HCT116 (cell line): ENCODE measurements at regions not wholly inside any gene's neighbourhood (a gene's known extent, or its start where the extent isn't known, plus 50 kb on each side); places are given as distances from the start of the nearest gene placed in this dataset.

Source experiments
- ATAC-seq: fragments of 200-7000 bp; cut with Tn5 transposase; 2 replicates; pipeline ENCODE4 v1.9.1; 2020; ENCODE audit warnings: mild to moderate bottlenecking, moderate library complexity
- BruUV-seq: library from RNA; stranded (reverse); fragments of 400-500 nt; replicated peaks from 2 replicates; lab custom pipeline; 2021; lab: Mats Ljungman, UMichigan
- CTCF ChIA-PET: fragments of 300-600 bp; sonication (Branson Sonifier 250); formaldehyde crosslinking; loops from one replicate; lab custom pipeline; 2021; ENCODE audit warnings: antibody characterized with exemption; lab: Charles Lee
- POLR2A ChIA-PET: fragments of 300-600, 350-600 bp; sonication (Branson Sonifier 250); formaldehyde crosslinking; loops from one replicate; lab custom pipeline; 2021; ENCODE audit warnings: antibody characterized with exemption; lab: Charles Lee
- RAD21 ChIA-PET, 2 experiments: fragments of 300-600 bp; sonication (Branson Sonifier 250); formaldehyde crosslinking; loops; one replicate each; lab custom pipeline; 2023; ENCODE audit warnings: low total read pairs in 2 of 2; ENCODE audit not compliant: uncharacterized antibody in 2 of 2, unreplicated experiment in 2 of 2, low non-redundant PET in 1 of 2; lab: Charles Lee
- DNase-seq: peaks from one replicate; pipeline ENCODE4 v3.0.0-alpha.2; 2010; ENCODE audit warnings: low read depth, low spot score
- H2AFZ ChIP-seq: fragments of 200-600 bp; shearing (Covaris generic), sonication (generic); 2 replicates; pipeline ENCODE4 v1.6.1; 2017; ENCODE audit warnings: low read depth, mixed run types, mixed read lengths, antibody characterized with exemption, low read length; ENCODE audit not compliant: poor library complexity, severe bottlenecking
- H3K27ac ChIP-seq: 2 replicates; pipeline ENCODE4 v1.5.1; 2012; ENCODE audit warnings: low read depth, low read length
- H3K27me3 ChIP-seq: fragments of 200-600 bp; sonication (generic); 2 replicates; pipeline ENCODE4 v1.6.1; 2016; ENCODE audit warnings: mixed run types, low read length, mixed read lengths; ENCODE audit not compliant: insufficient read depth
- H3K36me3 ChIP-seq, 2 experiments: fragments of 200-500 bp in 1 of 2; fragments of 200-600 bp in 1 of 2; sonication (Bioruptor generic) in 1 of 2; sonication (generic) in 1 of 2; 2 replicates each; pipeline versions ENCODE4 v1.5.1 to v1.6.1; 2014 to 2016; ENCODE audit warnings: low read length in 2 of 2, inconsistent platforms in 1 of 2, mixed read lengths in 1 of 2, mixed run types in 1 of 2; ENCODE audit not compliant: insufficient read depth in 2 of 2, control insufficient read depth in 1 of 2
- H3K4me1 ChIP-seq, 2 experiments: fragments of 200-600 bp in 1 of 2; sonication (generic) in 1 of 2; 2 replicates each; pipeline versions ENCODE4 v1.5.1 to v1.6.1; 2012 to 2017; ENCODE audit warnings: low read length in 2 of 2, inconsistent platforms in 1 of 2, mild to moderate bottlenecking in 1 of 2, mixed read lengths in 1 of 2, mixed run types in 1 of 2, moderate library complexity in 1 of 2; ENCODE audit not compliant: insufficient read depth in 2 of 2, control insufficient read depth in 1 of 2
- H3K4me2 ChIP-seq: fragments of 200-600 bp; sonication (generic); 2 replicates; pipeline ENCODE4 v1.6.1; 2017; ENCODE audit warnings: mixed run types, low read length, mixed read lengths
- H3K4me3 ChIP-seq, 2 experiments: fragments of 200-600 bp in 1 of 2; sonication (generic) in 1 of 2; replicated peaks in 1 of 2; 2 replicates each; pipeline ENCODE4 v1.5.1; 2011 to 2016; ENCODE audit warnings: low read length in 2 of 2, control low read depth in 1 of 2, low read depth in 1 of 2, mild to moderate bottlenecking in 1 of 2, mixed read lengths in 1 of 2, mixed run types in 1 of 2
- H3K79me2 ChIP-seq: fragments of 200-600 bp; sonication (generic); 2 replicates; pipeline ENCODE4 v1.6.1; 2017; ENCODE audit warnings: mild to moderate bottlenecking, mixed run types, low read length, moderate library complexity, mixed read lengths; ENCODE audit not compliant: insufficient read depth
- H3K9ac ChIP-seq: fragments of 200-600 bp; sonication (generic); 2 replicates; pipeline ENCODE4 v1.6.1; 2016; ENCODE audit warnings: low read length, mixed read lengths
- H3K9me2 ChIP-seq: fragments of 200-600 bp; sonication (generic), shearing (Covaris generic); 2 replicates; pipeline ENCODE4 v1.6.1; 2017; ENCODE audit warnings: mixed run types, mild to moderate bottlenecking, moderate library complexity; ENCODE audit not compliant: insufficient read depth
- H3K9me3 ChIP-seq, 2 experiments: fragments of 200-500 bp in 1 of 2; fragments of 200-600 bp in 1 of 2; sonication (Bioruptor generic) in 1 of 2; sonication (generic) in 1 of 2; 2 replicates each; pipeline ENCODE4 v1.6.1; 2014 to 2017; ENCODE audit warnings: low read length in 2 of 2, mixed read lengths in 2 of 2, inconsistent platforms in 1 of 2, low read depth in 1 of 2, mild to moderate bottlenecking in 1 of 2, mixed run types in 1 of 2, moderate library complexity in 1 of 2; ENCODE audit not compliant: control insufficient read depth in 1 of 2, insufficient read depth in 1 of 2
- H4K20me1 ChIP-seq: fragments of 200-600 bp; sonication (generic), shearing (Covaris generic); 2 replicates; pipeline ENCODE4 v1.6.1; 2017; ENCODE audit warnings: mixed run types, mild to moderate bottlenecking, moderate library complexity; ENCODE audit not compliant: insufficient read depth
- CEBPB ChIP-seq: IDR thresholded peaks from 2 replicates; pipeline ENCODE4 v1.6.1; 2012; ENCODE audit warnings: low read depth
- EGR1 ChIP-seq: IDR thresholded peaks from 2 replicates; pipeline ENCODE4 v1.6.1; 2012; ENCODE audit warnings: low read depth
- EZH2 ChIP-seq: fragments of 200-600 bp; sonication (generic); IDR thresholded peaks from 2 replicates; pipeline ENCODE4 v1.6.1; 2017; ENCODE audit warnings: antibody characterized with exemption, mixed run types
- EZH2phosphoT487 ChIP-seq: fragments of 200-600 bp; IDR thresholded peaks from 2 replicates; pipeline ENCODE4 v1.6.1; 2018; ENCODE audit warnings: antibody characterized with exemption, borderline replicate concordance
- JUND ChIP-seq: IDR thresholded peaks from 2 replicates; pipeline ENCODE4 v1.6.1; 2012
- POLR2A ChIP-seq: IDR thresholded peaks from 2 replicates; pipeline ENCODE4 v1.7.0; 2011; ENCODE audit warnings: borderline replicate concordance; ENCODE audit not compliant: insufficient read depth, insufficient read length; ENCODE audit errors: extremely low read depth
- SIN3A ChIP-seq: IDR thresholded peaks from 2 replicates; pipeline ENCODE4 v1.6.1; 2012; ENCODE audit warnings: low read depth
- SP1 ChIP-seq: IDR thresholded peaks from 2 replicates; pipeline ENCODE4 v1.6.1; 2012; ENCODE audit warnings: low read depth
- SRF ChIP-seq: IDR thresholded peaks from 2 replicates; pipeline ENCODE4 v1.6.1; 2012; ENCODE audit warnings: low read depth
- TCF7L2 ChIP-seq: IDR thresholded peaks from 2 replicates; pipeline ENCODE4 v1.7.0; 2011; ENCODE audit warnings: borderline replicate concordance, inconsistent platforms; ENCODE audit not compliant: insufficient read depth, insufficient read length; ENCODE audit errors: extremely low read depth
- YY1 ChIP-seq: IDR thresholded peaks from 2 replicates; pipeline ENCODE4 v1.6.1; 2011; ENCODE audit warnings: low read length, low read depth, moderate library complexity, mild to moderate bottlenecking; ENCODE audit not compliant: insufficient replicate concordance; ENCODE audit errors: extremely low read depth
- intact Hi-C: fragments of 100-400 bp; cut with micrococcal nuclease; formaldehyde crosslinking; loops from 2 replicates; pipeline ENCODE4 v1.10.0; 2022
- TF ChIP-seq, protein P1 (sequence below): IDR thresholded peaks from 2 replicates; pipeline ENCODE4 v1.6.1; 2011; ENCODE audit warnings: mild to moderate bottlenecking, low read length, moderate library complexity; ENCODE audit not compliant: insufficient replicate concordance; ENCODE audit errors: extremely low read depth
- TF ChIP-seq, protein P2 (sequence below): IDR thresholded peaks from 2 replicates; pipeline ENCODE4 v1.6.1; 2012
- TF ChIP-seq, protein P3 (sequence below): IDR thresholded peaks from 2 replicates; pipeline ENCODE4 v1.6.1; 2012

DNA sequence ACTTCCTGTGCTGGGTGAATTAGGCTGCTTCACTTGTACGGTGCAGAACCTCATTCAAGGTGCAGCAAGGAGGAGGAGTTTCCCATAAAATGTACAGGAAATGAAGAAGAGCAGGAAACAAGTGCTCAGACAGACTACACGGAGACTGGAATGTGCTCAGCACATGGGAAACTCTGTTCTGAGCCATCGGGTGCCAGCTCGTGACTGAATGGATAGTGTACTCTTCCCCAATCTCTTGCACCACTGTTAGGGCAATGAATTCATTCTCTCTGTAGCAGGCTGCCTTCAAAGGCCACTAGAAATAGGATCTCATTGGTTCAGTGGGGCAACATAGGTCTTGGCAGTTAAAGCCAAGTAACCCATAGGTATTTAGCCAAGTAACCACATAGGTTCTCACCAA lies 200.0 kb upstream of the LDB2 start:
- POLR2A ChIA-PET, result no interaction called here
- no TSS peak for BruUV-seq

DNA sequence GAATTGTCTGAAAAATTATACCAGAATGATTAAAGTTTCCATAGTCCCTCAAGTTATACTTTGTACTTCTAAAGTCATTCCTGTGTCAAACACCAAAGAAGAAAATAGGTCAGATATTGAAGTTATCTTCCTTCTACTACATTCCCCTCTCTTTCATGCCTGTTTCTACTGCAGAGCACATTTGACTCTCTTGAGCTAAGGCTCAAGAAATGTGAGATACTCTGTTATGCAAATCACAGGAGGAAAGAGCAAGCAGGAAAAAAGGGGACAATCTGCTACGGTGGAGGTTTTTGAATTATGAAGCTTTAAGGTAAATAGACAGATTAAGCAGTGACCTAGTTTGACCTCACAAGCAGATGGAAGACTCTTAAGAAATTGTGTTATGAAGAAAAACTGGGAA lies 198.9 kb upstream of the LDB2 start:
- Histone ChIP-seq H3K79me2 (no peaks in the 10 kb centered on the region), H4K20me1 (no peaks in the 10 kb centered on the region), H3K36me3 (no peaks in the 10 kb centered on the region), H3K9me3 (no peaks in the 10 kb centered on the region), H3K4me2 (no peak overlapping the region), H3K4me3 (no peak overlapping the region), H3K9me2 (no peaks in the 10 kb centered on the region), H3K27ac (no peak overlapping the region), H2AFZ (no peak overlapping the region), H3K27me3 (peaks cover 11% of the 10 kb centered on the region; the same call in 1 of the 2 replicates), H3K9ac (no peak overlapping the region), H3K4me1 (no peaks in the 10 kb centered on the region)
- BruUV-seq, result no TSS peak
- TF ChIP-seq, protein P1, sequence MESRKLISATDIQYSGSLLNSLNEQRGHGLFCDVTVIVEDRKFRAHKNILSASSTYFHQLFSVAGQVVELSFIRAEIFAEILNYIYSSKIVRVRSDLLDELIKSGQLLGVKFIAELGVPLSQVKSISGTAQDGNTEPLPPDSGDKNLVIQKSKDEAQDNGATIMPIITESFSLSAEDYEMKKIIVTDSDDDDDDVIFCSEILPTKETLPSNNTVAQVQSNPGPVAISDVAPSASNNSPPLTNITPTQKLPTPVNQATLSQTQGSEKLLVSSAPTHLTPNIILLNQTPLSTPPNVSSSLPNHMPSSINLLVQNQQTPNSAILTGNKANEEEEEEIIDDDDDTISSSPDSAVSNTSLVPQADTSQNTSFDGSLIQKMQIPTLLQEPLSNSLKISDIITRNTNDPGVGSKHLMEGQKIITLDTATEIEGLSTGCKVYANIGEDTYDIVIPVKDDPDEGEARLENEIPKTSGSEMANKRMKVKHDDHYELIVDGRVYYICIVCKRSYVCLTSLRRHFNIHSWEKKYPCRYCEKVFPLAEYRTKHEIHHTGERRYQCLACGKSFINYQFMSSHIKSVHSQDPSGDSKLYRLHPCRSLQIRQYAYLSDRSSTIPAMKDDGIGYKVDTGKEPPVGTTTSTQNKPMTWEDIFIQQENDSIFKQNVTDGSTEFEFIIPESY, result no peak
- TF ChIP-seq EZH2 (no peak), EGR1 (no peak), POLR2A (no peak), SRF (no peak)
- TF ChIP-seq, protein P2, sequence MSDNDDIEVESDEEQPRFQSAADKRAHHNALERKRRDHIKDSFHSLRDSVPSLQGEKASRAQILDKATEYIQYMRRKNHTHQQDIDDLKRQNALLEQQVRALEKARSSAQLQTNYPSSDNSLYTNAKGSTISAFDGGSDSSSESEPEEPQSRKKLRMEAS, result no peak
- RAD21 ChIA-PET, result no interaction called here
- CTCF ChIA-PET, result no interaction called here
- intact Hi-C loops, result no loop called here
- ATAC-seq (no peak), DNase-seq (no peak)
- POLR2A ChIA-PET, result no interaction called here

More for the DNA sequence above, 200.0 kb upstream of the LDB2 start:
- DNase-seq (no peak), ATAC-seq (no peak)
- Histone ChIP-seq H3K9ac (no peak overlapping the region), H3K27me3 (peaks cover 11% of the 10 kb centered on the region; the same call in 1 of the 2 replicates), H3K9me3 (no peaks in the 10 kb centered on the region), H3K36me3 (no peaks in the 10 kb centered on the region), H2AFZ (no peak overlapping the region), H3K4me2 (no peak overlapping the region), H3K9me2 (no peaks in the 10 kb centered on the region), H3K4me3 (no peak overlapping the region), H3K4me1 (no peaks in the 10 kb centered on the region), H3K27ac (no peak overlapping the region), H4K20me1 (no peaks in the 10 kb centered on the region), H3K79me2 (no peaks in the 10 kb centered on the region)
- TF ChIP-seq TCF7L2, result no peak
- TF ChIP-seq YY1, result no peak
- no peak for TF ChIP-seq EZH2phosphoT487
- TF ChIP-seq EZH2, result no peak
- no peak for TF ChIP-seq SRF
- TF ChIP-seq CEBPB, result no peak
- TF ChIP-seq, protein P3, sequence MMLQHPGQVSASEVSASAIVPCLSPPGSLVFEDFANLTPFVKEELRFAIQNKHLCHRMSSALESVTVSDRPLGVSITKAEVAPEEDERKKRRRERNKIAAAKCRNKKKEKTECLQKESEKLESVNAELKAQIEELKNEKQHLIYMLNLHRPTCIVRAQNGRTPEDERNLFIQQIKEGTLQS, result no peak
- no peak for TF ChIP-seq JUND
- no peak for TF ChIP-seq SP1
- TF ChIP-seq, protein P2, result no peak
- no peak for TF ChIP-seq SIN3A
- intact Hi-C loops, result no loop called here
- CTCF ChIA-PET, result no interaction called here
- RAD21 ChIA-PET, result no interaction called here
